Activated CD4-positive, alpha-beta T cell treated with anti-CD3 and anti-CD28 coated beads for 4 hours (primary cell): ENCODE measurements at regions not wholly inside any gene's neighbourhood (a gene's known extent, or its start where the extent isn't known, plus 50 kb on each side); places are given as distances from the start of the nearest gene placed in this dataset.

Source experiments
- DNase-seq, 2 donors: peaks; one replicate each; pipeline ENCODE4 v3.0.0-alpha.2; 2020

- DNase-seq, result no peak
These were observed 50.3 kb downstream of the NAV1 start for GRCh38 chr1:201589186-201589585.

GRCh38 chr1:201590474-201590873 lies 51.5 kb downstream of the NAV1 start:
- no peak for DNase-seq

DNA sequence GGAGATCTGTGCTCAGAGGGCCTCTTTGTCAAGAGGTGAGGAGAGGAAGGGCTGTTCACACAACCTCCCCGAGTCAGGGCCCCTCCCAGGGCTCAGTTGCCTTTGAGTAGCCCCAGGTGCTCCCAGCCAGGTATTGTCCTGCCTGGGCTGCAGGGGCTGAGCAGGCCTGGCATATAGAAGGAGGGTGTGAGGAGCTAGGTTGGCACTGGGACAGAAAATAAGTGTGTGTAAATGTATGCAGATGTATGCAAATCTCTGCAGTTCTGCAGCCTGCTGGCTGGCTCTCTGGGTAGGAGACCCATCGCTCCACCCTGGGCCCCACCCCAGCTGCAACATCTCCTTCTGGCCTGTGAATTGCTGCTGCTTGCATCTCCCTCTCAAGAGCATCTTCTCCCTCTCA lies 52.4 kb downstream of the NAV1 start:
- no peak for DNase-seq

GRCh38 chr1:201591981-201592380 lies 53.1 kb downstream of the NAV1 start:
- DNase-seq, result no peak

DNA sequence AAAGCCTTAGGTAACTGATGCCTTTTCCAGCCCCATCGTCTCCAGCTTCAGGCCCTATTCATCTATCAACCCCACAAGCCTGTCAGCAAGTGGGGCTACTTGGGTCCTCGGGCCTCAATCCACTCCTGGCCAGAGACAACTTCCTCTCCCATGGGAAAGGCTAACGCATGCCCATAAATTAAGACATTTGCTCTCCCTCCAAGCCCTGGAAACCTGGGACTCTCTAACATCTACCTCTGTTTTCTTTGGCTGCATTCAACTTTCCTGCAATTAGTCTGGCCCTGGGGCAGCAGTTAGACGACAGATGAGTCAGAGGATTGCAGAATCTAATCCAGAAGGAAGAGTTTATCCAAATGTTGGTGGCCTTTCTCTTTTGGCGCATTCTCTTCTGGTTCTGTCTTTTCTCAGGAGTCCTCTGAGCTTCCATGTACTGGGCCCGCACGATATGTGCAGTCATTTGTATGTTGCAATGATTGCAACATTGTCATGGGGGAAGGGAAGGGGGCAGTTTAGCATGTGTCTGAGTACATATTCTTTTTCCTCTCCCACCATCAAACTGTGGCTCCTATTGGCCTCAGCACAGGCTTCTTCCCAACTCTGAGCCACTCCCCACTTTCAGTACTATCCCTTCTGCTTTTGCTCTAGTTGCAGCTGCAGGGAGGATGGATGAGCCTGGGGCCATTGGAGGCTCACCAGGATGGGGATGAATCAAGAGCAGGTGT lies 54.4 kb downstream of the NAV1 start:
- no peak for DNase-seq

DNA sequence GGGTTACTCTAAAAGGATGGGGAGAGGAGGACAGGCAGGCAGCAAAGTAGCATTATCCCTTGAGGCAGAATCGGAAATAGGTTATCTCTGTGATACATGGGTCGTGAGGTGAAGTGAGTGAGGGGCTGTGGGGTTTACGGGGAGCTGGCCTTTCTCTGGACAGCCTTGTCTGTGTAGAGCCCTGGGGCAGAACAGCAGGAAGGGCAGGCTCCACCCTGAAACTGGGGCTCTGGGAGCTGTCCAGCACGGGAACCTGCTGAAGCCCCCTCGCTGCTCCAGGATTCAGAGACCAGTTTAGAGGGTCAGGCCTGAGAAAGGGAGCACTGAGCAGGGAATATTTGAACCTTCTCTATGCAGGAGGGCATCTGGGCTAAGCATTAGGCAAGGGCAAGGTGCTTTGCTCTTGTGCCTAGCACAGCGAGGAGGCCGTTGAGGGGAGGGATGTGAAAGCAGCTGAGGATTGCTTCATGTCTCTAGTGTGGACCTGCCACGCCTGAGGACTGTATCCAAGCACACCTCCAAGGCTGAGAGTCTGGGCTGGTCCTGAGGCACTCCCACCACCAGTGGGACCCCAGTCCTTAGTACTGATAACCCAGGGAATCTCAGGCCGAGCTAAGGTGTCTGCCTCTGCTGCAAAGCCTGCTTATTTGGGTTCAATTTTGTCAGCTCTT lies 55.8 kb downstream of the NAV1 start:
- no peak for DNase-seq

DNA sequence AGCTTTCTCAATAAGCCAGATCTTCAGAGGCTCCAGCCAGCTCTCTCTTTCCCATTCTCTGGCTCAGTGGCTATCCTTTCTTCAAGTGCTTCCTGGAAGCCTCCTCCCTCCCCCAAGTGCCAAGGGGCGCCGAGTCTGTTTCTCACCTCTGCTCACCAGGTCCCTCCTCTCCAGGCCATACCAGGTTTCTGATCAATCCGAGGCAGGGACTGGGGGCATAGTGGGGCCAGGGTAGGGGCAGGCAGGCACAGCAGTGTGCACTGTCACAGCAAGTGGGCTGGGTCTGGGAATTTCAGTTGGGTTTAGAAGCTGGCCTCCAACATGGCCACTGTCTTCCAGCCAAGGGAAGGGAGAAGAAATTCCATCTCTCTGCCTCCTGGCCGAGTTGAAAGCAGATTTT lies 56.5 kb downstream of the NAV1 start:
- no peak for DNase-seq

DNA sequence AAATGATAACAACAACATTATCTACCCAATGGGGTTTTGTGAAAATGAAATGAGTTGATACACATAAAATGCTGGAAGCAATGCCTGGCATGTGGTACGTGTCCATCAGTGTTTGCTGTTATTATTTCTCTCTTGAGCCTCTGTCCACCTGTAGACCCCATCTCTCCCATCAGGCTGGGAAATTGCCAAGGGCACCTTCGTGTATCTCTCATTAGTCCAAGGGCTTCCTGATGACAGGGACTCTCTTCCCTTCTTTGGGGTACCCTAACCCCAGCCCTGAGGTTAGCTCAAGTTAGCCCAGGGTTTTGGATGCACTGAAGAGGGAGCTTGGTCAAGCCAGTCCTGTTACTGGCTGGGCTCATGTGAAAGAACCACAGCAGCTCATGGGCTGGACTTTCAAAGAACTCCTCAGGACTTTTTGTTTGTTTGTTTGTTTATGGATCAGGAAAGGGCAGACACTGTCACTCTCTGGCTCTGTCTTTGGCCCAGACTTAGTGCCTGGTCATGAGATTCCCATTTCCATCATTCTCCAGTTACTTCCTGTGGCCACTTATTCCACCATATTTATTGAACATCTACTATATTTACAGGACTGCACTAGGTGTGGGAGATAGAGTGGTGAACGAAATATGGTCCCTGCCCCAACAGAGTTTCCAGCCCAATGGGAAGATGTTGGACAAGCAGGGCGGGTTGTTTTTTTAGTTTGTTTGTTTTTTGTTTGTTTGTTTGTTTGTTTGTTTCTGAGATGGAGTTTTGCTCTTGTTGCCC lies 57.4 kb downstream of the NAV1 start:
- no peak for DNase-seq

DNA sequence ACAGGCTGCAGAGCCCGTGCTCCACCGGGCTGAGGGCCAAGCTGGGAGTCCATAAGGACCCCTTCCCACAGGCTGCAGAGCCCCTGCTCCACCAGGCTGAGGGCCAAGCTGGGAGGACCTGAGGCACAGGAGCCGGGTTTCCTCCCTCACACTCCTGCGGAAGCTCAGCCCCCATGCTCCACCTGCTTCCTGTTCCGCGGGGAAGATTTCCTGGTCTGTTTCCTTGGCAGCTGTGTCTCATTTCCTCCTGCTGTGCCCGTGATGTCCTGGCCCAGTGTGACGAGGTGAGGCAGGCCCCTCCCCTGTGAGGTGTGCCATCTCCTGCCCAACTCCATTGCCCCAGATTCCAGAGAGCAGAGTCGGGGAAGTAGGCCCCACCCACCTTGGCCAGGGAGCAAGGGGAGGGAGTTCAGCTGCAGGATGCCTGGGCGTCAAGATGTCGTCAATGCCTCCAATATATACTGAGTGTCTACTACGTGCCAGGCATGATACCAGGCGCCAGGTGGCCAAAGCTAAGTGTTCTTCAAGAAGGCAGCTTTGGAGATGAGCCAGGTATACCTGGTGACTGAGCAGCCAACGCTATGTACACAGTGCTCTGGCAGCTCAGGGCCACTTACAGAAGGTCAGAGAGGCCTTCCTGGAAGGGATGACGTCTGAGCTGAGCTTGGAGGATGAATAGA lies 58.8 kb downstream of the NAV1 start:
- no peak for DNase-seq

DNA sequence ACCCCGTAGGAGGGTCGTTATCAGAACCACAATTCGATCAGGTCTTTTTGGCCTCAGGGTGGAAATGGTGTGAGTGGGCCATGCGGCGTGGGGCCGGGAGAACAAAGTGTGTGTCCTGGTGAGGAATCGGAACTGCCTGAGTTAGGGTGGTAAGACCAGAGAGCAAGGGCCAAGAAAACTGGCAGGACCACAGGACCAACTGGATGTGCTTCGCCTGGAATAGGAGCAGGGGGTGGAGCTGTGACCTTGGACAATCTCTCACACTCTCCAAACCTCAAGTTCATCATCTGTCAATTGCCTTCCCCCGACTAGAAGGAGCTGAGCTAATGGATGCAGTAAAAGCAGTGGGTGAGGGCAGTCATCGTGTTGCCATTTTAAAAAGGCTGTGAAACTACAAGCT lies 59.5 kb downstream of the NAV1 start:
- DNase-seq, result no peak

DNA sequence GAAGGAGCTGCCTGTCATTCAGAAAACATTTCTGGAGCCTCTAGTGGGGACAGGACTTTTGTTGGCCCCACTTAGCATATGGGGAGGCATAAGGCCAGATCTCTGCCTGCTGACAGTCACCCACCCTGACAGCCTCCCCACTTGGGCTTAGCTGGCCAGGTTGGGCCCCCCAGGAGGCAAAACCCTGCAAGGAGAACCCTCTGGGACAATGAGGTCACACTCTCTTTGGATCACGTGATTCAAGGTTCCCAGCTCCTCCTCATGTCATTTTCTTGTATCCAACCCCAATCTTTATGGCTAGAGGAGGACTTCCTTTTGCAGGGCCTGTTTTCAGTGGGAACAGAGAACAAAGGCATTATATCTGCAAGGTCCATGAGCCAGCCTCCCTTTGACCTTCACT lies 60.0 kb downstream of the NAV1 start:
- no peak for DNase-seq

DNA sequence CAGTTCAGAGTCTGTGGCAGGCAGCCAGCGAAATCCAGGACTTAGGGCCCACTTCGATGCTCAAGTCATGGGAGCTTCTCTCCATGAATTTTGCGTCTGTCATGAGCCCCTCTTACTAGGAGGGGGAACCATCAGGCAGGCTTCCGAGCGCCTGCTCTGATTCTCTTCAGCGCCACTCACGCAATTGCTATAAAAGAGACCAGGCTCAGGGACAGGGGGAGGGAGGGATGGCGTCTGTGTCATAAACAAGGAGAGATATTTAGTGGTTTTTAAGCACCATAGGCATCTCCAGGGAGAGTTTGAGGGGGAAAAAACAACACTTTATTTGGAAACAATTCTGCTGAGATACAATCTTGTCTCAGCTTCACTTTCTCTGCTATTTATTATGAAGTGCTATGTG lies 60.6 kb downstream of the NAV1 start:
- DNase-seq, result no peak

GRCh38 chr1:201602413-201603265 lies 63.7 kb downstream of the NAV1 start:
- no peak for DNase-seq

GRCh38 chr1:201603613-201604232 lies 64.8 kb downstream of the NAV1 start:
- DNase-seq, result no peak

- DNase-seq, result no peak
These were observed 66.6 kb downstream of the NAV1 start for GRCh38 chr1:201605385-201606010.

DNA sequence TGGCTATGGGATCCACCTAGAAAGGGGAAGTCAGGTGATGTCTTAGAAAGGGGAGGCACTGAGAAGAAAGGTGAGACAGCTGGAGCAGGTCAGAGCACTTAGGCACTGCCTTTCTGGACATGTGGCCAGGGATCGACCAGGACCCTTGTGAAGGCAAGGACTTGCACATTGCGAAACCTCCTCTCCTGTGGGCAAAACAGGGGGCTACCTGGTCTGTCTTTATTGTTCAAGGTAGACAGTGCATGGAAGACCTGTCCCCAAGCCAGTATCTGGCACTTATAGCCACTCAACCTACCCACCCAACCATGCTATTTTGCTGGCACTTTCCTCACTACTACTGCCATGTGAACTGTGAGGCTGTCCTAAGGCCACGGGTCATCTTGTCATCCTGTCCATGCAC lies 67.2 kb downstream of the NAV1 start:
- DNase-seq, result no peak

DNA sequence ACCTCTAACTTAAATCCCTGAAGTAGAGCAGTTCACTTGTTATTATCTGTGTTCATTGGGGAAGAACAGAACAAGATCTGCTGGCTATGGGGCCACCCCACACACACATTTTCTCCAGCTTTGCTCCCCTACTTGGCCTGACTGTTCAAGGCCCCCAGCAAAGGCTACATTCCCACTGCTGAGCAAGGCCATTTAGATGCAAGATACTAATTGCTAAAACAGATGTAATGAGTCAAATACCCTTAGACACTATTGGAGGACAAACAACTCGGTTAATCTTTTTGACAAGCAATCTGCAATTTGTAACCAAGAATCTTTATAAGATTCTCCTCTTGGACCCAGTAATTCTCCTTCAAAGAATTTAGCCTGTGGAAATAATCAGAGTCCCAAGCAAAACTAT lies 67.7 kb downstream of the NAV1 start:
- DNase-seq, result no peak

GRCh38 chr1:201608635-201609395 lies 69.9 kb downstream of the NAV1 start:
- no peak for DNase-seq

DNA sequence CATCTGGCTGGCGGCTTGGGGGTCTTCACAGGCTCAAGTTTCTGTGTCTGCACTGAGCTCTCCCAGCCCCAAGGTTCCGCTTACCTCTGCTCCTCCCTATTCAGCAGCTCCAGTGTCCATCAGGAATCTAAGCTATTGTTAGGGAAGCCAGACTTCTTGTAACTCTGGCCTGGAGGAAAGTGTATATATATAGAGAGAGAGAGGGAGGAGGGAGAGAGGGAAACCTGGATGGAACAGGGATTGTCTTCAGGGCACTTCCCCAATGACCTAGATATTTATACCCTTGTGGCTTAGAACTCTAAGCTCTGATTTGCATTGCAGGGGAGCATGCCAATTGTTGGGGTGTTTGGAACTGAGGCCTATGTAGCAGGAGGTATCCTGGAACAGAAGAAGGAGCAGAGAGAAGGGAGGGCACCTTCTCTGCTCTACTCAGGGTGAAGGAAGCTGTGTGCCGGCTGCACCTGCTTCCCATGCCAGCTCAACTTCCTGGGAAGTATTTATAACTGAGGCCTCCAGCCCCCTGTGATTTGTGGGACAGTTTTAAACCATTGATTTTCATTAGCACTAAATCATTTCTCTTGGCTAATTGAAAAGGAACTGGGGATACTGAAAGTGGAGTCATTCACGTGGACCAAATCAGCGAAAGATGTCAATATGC lies 70.9 kb downstream of the NAV1 start:
- DNase-seq, result no peak

- no peak for DNase-seq
These were observed 71.9 kb downstream of the NAV1 start for GRCh38 chr1:201610858-201611257.
